WTC11 (cell line): ENCODE measurements at regions not wholly inside any gene's neighbourhood (a gene's known extent, or its start where the extent isn't known, plus 50 kb on each side); places are given as distances from the start of the nearest gene placed in this dataset.

ENCODE experiments used
- ATAC-seq: fragments of 200-7000 bp; cut with Tn5 transposase; 2 replicates; pipeline ENCODE4 v1.10.0; 2021; ENCODE audit warnings: mild to moderate bottlenecking, moderate library complexity
- CTCF ChIA-PET: fragments of 300-600 bp; sonication (Branson Sonifier 250); formaldehyde crosslinking; loops from one replicate; lab custom pipeline; 2021; ENCODE audit warnings: antibody characterized with exemption; lab: Charles Lee
- POLR2A ChIA-PET: fragments of 350-600 bp; sonication (Branson Sonifier 250); formaldehyde crosslinking; loops from one replicate; lab custom pipeline; 2021; ENCODE audit warnings: antibody characterized with exemption; lab: Charles Lee
- DNase-seq: peaks from one replicate; pipeline ENCODE4 v3.0.0; 2021; ENCODE audit warnings: low spot score
- H3K27ac Mint-ChIP-seq: 2 replicates; pipeline ENCODE4 v1.8.0; 2021; ENCODE audit warnings: mixed read lengths
- H3K27me3 Mint-ChIP-seq: 2 replicates; pipeline ENCODE4 v1.8.0; 2021; ENCODE audit warnings: low read depth, mild to moderate bottlenecking, moderate library complexity, mixed read lengths
- H3K36me3 Mint-ChIP-seq: 2 replicates; pipeline ENCODE4 v1.8.0; 2021; ENCODE audit warnings: mixed read lengths
- H3K4me1 Mint-ChIP-seq: 2 replicates; pipeline ENCODE4 v1.8.0; 2022; ENCODE audit warnings: mixed read lengths
- H3K4me3 Mint-ChIP-seq: 2 replicates; pipeline ENCODE4 v1.8.0; 2021; ENCODE audit warnings: mild to moderate bottlenecking, moderate library complexity, mixed read lengths
- H3K9me3 Mint-ChIP-seq: 2 replicates; pipeline ENCODE4 v1.8.0; 2021; ENCODE audit warnings: mixed read lengths
- ATF3 ChIP-seq: sonication (generic); formaldehyde crosslinking; conservative IDR thresholded peaks from 2 replicates; pipeline ENCODE4 v1.8.1; 2022; ENCODE audit warnings: mild to moderate bottlenecking, missing genetic modification reagents
- CREM ChIP-seq: sonication (generic); formaldehyde crosslinking; IDR thresholded peaks from 2 replicates; pipeline ENCODE4 v1.8.1; 2022; ENCODE audit warnings: mild to moderate bottlenecking, missing genetic modification reagents, moderate library complexity
- E2F1 ChIP-seq: sonication (generic); formaldehyde crosslinking; IDR thresholded peaks from 2 replicates; pipeline ENCODE4 v1.8.0; 2022; ENCODE audit warnings: mild to moderate bottlenecking, missing genetic modification reagents
- ESRRA ChIP-seq: sonication (generic); formaldehyde crosslinking; IDR thresholded peaks from 2 replicates; pipeline ENCODE4 v1.8.1; 2022; ENCODE audit warnings: mild to moderate bottlenecking, missing genetic modification reagents, borderline replicate concordance
- FOXP1 ChIP-seq: sonication (generic); formaldehyde crosslinking; IDR thresholded peaks from 2 replicates; pipeline ENCODE4 v1.8.0; 2022; ENCODE audit warnings: missing genetic modification reagents, mild to moderate bottlenecking, moderate library complexity, borderline replicate concordance
- IRF1 ChIP-seq: sonication (generic); formaldehyde crosslinking; IDR thresholded peaks from 2 replicates; pipeline ENCODE4 v1.8.0; 2023; ENCODE audit warnings: missing genetic modification reagents
- IRF2 ChIP-seq: sonication (generic); formaldehyde crosslinking; IDR thresholded peaks from 2 replicates; pipeline ENCODE4 v1.8.0; 2022; ENCODE audit warnings: low read depth, missing genetic modification reagents, borderline replicate concordance
- NFE2L1 ChIP-seq: sonication (generic); formaldehyde crosslinking; IDR thresholded peaks from 2 replicates; pipeline ENCODE4 v1.8.1; 2023; ENCODE audit warnings: missing genetic modification reagents
- PRDM15 ChIP-seq: sonication (generic); formaldehyde crosslinking; IDR thresholded peaks from 2 replicates; pipeline ENCODE4 v1.8.0; 2022; ENCODE audit warnings: missing genetic modification reagents
- PRRX2 ChIP-seq: fragments of 250-450 bp; sonication (Bioruptor Pico); IDR thresholded peaks from 2 replicates; pipeline ENCODE4 v1.8.0; 2021; ENCODE audit warnings: mild to moderate bottlenecking
- TP53 ChIP-seq: sonication (generic); formaldehyde crosslinking; IDR thresholded peaks from 2 replicates; pipeline ENCODE4 v1.8.1; 2023; ENCODE audit warnings: mild to moderate bottlenecking, missing genetic modification reagents
- ZNF232 ChIP-seq: sonication (generic); formaldehyde crosslinking; IDR thresholded peaks from 2 replicates; pipeline ENCODE4 v1.8.0; 2022; ENCODE audit warnings: mild to moderate bottlenecking, missing genetic modification reagents
- ZNF281 ChIP-seq: sonication (generic); formaldehyde crosslinking; IDR thresholded peaks from 2 replicates; pipeline ENCODE4 v1.8.0; 2023; ENCODE audit warnings: mild to moderate bottlenecking, missing genetic modification reagents
- ZNF423 ChIP-seq: fragments of 250-450 bp; sonication (Bioruptor Pico); IDR thresholded peaks from 2 replicates; pipeline ENCODE4 v2.1.2; 2022; ENCODE audit warnings: mild to moderate bottlenecking, moderate library complexity
- ZNF671 ChIP-seq: fragments of 250-450 bp; sonication (Bioruptor Pico); IDR thresholded peaks from 2 replicates; pipeline ENCODE4 v1.8.0; 2021; ENCODE audit warnings: mild to moderate bottlenecking
- TF ChIP-seq, protein P1 (sequence below): sonication (generic); formaldehyde crosslinking; IDR thresholded peaks from 2 replicates; pipeline ENCODE4 v1.8.1; 2023; ENCODE audit warnings: mild to moderate bottlenecking, missing genetic modification reagents
- TF ChIP-seq, protein P2 (sequence below): sonication (generic); formaldehyde crosslinking; IDR thresholded peaks from 2 replicates; pipeline ENCODE4 v1.8.0; 2022; ENCODE audit warnings: mild to moderate bottlenecking, missing genetic modification reagents
- TF ChIP-seq, protein P3 (sequence below): sonication (generic); formaldehyde crosslinking; IDR thresholded peaks from 2 replicates; pipeline ENCODE4 v1.8.1; 2023; ENCODE audit warnings: mild to moderate bottlenecking, missing genetic modification reagents, moderate library complexity
- TF ChIP-seq, protein P4 (sequence below): fragments of 200-600 bp; IDR thresholded peaks from 2 replicates; pipeline ENCODE4 v1.8.0; 2022; ENCODE audit warnings: antibody characterized with exemption
- TF ChIP-seq, protein P5 (sequence below): fragments of 250-450 bp; sonication (Bioruptor Pico); conservative IDR thresholded peaks from 2 replicates; pipeline ENCODE4 v1.9.0; 2021; ENCODE audit warnings: mild to moderate bottlenecking

- no peaks in the 10 kb centered on the region for H3K27me3 Mint-ChIP-seq
- H3K27ac Mint-ChIP-seq = no peak overlapping the region
- peaks cover 36% of the 10 kb centered on the region for H3K9me3 Mint-ChIP-seq
- no peaks in the 10 kb centered on the region for H3K4me1 Mint-ChIP-seq
- no peak for DNase-seq
- CTCF ChIA-PET = no interaction called here
- no peak overlapping the region for H3K4me3 Mint-ChIP-seq
- TF ChIP-seq IRF1 (CRISPR knock-in tag) (no peak), ZNF423 (CRISPR knock-in tag) (no peak), FOXP1 (CRISPR knock-in tag) (no peak), PRRX2 (CRISPR knock-in tag) (no peak), ZNF671 (CRISPR knock-in tag) (no peak), NFE2L1 (CRISPR knock-in tag) (no peak), E2F1 (no peak), ESRRA (CRISPR knock-in tag) (no peak), CREM (no peak), IRF2 (no peak), TP53 (CRISPR knock-in tag) (no peak), ZNF281 (CRISPR knock-in tag) (no peak)
- TF ChIP-seq, protein P1, sequence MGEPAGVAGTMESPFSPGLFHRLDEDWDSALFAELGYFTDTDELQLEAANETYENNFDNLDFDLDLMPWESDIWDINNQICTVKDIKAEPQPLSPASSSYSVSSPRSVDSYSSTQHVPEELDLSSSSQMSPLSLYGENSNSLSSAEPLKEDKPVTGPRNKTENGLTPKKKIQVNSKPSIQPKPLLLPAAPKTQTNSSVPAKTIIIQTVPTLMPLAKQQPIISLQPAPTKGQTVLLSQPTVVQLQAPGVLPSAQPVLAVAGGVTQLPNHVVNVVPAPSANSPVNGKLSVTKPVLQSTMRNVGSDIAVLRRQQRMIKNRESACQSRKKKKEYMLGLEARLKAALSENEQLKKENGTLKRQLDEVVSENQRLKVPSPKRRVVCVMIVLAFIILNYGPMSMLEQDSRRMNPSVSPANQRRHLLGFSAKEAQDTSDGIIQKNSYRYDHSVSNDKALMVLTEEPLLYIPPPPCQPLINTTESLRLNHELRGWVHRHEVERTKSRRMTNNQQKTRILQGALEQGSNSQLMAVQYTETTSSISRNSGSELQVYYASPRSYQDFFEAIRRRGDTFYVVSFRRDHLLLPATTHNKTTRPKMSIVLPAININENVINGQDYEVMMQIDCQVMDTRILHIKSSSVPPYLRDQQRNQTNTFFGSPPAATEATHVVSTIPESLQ = no peak
- TF ChIP-seq, protein P2, sequence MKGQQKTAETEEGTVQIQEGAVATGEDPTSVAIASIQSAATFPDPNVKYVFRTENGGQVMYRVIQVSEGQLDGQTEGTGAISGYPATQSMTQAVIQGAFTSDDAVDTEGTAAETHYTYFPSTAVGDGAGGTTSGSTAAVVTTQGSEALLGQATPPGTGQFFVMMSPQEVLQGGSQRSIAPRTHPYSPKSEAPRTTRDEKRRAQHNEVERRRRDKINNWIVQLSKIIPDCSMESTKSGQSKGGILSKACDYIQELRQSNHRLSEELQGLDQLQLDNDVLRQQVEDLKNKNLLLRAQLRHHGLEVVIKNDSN = no peak
- TF ChIP-seq, protein P3, sequence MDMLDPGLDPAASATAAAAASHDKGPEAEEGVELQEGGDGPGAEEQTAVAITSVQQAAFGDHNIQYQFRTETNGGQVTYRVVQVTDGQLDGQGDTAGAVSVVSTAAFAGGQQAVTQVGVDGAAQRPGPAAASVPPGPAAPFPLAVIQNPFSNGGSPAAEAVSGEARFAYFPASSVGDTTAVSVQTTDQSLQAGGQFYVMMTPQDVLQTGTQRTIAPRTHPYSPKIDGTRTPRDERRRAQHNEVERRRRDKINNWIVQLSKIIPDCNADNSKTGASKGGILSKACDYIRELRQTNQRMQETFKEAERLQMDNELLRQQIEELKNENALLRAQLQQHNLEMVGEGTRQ (CRISPR knock-in tag) = no peak
- TF ChIP-seq, protein P4, sequence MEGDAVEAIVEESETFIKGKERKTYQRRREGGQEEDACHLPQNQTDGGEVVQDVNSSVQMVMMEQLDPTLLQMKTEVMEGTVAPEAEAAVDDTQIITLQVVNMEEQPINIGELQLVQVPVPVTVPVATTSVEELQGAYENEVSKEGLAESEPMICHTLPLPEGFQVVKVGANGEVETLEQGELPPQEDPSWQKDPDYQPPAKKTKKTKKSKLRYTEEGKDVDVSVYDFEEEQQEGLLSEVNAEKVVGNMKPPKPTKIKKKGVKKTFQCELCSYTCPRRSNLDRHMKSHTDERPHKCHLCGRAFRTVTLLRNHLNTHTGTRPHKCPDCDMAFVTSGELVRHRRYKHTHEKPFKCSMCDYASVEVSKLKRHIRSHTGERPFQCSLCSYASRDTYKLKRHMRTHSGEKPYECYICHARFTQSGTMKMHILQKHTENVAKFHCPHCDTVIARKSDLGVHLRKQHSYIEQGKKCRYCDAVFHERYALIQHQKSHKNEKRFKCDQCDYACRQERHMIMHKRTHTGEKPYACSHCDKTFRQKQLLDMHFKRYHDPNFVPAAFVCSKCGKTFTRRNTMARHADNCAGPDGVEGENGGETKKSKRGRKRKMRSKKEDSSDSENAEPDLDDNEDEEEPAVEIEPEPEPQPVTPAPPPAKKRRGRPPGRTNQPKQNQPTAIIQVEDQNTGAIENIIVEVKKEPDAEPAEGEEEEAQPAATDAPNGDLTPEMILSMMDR = no peak
- POLR2A ChIA-PET = no interaction called here
- no peak for ATAC-seq
- H3K36me3 Mint-ChIP-seq = peaks cover 15% of the 10 kb centered on the region
Measured at GRCh38 chr21:24976238-24976637, 631.0 kb downstream of the MRPL39 start.

DNA sequence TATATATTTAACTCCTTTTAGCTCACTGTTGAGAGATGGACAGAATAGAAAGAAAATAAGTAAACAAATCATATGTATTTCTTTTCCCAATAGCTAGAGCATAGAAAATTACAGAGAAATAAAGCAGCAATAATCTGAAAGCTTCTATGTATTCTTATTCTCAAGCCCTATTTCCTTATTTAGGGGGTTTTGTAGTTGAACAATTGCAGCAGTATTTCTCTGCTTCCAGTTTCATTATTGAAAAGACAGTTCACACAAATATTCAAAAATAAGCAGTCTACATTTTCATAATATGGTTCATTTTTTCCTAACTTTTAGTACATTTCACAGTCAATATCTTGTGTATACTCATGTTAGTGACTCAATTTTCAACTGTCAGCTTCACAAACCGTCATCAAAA is 638.2 kb downstream of the MRPL39 start:
- no peak overlapping the region for H3K4me3 Mint-ChIP-seq
- ChIA-PET CTCF (no interaction called here), POLR2A (no interaction called here)
- H3K36me3 Mint-ChIP-seq = peaks cover 18% of the 10 kb centered on the region
- no peak for DNase-seq
- no peaks in the 10 kb centered on the region for H3K4me1 Mint-ChIP-seq
- H3K27ac Mint-ChIP-seq = no peak overlapping the region
- TF ChIP-seq FOXP1 (CRISPR knock-in tag) (no peak), ZNF232 (CRISPR knock-in tag) (no peak), ATF3 (CRISPR knock-in tag) (no peak), PRDM15 (CRISPR knock-in tag) (no peak)
- TF ChIP-seq, protein P5, sequence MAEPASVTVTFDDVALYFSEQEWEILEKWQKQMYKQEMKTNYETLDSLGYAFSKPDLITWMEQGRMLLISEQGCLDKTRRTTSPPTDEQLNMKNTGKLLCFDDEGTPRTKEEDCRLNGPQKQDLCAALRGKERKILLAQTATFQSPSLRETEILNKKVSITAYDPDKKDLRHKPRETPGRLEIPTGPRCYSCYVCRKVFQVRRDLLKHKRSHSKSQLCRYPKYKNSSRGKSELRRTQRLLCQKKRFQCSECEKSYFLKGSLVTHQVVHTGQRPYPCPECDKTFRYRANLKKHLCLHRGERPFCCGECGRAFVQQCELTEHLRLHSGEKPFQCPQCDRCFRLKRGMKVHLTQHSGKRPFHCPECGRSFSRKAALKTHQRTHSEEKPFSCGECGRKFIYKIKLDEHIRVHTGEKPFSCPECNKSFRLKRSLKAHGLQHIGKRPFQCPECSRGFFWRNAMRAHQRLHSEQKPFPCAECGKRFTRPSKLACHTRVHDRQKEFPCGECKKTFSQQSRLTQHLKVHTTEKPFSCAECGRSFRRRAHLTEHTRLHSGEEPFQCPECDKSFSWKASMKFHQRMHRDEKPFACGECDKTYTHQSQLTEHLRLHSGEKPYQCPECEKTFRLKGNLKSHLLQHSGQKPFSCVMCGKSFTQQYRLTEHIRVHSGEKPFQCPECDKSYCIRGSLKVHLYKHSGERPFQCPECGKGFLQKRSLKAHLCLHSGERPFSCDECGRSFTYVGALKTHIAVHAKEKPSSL (CRISPR knock-in tag) = no peak
- no peak for ATAC-seq
- H3K27me3 Mint-ChIP-seq = no peaks in the 10 kb centered on the region
- H3K9me3 Mint-ChIP-seq = peaks cover 45% of the 10 kb centered on the region
